ENCODE measurements at regions not wholly inside any gene's neighbourhood (a gene's known extent, or its start where the extent isn't known, plus 50 kb on each side); places are given as distances from the start of the nearest gene placed in this dataset.
"Not testable (repeated sequence)": the region's sequence is repeated elsewhere in the genome, so short reads cannot be mapped to it uniquely, and the experiment has no call there.

DNA sequence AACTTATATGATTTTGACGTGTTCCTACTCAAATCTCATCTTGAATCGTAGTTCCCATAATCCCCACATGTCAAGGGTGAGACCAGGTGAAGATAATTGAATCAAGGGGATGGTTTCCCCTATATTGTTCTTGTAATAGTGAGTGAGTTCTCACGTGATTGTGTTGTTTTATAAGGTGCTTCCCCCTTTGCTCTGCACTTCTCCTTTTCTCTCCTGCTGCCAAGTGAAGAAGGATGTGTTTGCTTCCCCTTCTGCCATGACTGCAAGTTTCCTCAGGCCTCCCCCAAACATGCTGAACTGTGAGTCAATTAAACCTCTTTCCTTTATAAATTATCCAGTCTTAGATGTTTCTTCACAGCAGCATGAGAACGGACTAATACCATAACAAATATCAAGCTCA is 83.2 kb downstream of the MANEA start:
- no peak for DNase-seq

DNA sequence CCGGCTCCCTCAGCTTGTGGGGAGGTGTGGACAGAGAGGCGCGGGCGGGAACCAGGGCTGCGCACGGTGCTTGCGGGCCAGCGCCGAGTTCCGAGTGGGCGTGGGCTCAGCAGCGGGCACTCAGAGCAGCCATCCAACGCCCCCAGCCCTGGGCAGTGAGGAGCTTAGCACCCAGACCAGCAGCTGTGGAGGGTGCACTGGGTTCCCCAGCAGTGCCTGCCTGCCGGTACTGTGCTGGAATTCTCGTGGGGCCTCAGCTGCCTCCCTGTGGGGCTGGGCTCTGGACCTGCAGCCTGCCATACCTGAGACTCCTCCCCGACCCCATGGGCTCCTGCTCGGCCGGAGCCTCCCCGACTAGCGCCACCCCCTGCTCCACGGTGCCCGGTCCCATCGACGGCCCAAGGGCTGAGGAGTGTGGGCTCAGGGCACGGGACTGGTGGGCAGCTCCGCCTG is 92.7 kb downstream of the MANEA start:
- DNase-seq = no peak

DNA sequence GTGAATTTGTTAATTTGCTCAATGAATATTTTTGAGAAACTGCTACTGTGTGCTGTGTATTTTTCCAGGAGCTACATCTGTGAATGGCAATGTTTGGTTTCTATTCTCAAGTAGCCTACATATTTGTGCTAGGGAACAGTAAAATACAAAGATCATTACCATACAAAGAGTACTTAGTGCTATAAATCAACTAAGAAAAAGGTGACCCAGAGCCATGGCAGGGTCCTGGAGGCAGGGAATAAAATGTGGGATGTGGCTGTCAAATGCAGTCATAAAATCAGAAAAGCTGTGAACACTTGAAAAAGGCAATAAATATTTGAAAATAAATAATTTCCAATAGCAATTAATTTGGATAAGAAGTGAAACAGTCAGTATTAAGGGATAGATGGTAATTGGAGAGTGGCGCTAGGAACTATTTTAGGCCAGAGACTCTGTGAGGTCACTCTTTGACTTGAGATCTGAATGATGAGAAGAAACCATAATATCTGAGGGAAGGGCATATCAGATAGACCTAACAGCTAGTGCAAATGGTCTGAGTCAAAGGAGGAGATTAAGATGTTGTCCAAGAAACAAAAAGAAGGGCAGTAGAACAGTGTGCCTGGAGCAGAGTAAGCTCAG is 98.8 kb downstream of the MANEA start:
- DNase-seq = no peak

DNA sequence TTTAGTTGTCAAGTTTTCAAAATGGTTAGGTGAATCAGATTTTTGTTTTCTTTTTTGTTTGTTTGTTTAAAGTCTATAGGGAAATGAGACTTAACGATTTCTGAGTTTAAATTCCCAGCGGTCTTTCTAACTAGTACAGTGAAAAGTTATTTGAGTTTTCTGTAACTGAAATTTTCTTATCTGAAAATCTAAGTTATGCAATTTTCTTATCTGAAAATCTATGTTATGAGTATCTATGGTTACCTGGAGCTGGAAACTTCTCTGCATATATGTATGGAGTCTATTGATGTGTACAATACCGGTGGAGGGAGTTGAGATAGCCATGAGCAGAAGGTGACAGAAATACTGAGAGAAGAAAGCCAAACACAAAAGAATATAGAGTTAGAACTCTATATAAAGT is 102.6 kb downstream of the MANEA start:
- no peak for DNase-seq

GRCh38 chr6:95681736-95682135 is 104.4 kb downstream of the MANEA start:
- no peak for DNase-seq

DNA sequence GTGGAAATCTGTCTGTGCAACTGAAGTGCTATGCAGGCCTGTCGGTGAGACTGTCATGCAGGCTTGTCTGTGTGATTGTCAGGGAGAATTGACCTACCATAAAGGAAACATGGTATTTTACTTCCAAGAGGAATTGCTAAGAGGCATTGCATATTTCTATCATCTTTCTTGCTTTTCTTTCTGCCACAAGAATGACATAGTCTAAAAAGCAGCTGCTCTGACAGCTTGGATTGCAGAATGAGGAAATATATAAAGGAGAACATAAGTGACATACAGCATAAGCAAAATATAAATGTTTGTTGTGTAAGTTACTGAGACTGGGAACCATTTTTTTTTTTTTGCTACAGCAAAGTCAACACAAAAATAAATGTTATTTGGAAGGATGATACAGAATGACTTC is 105.1 kb downstream of the MANEA start:
- no peak for DNase-seq

DNA sequence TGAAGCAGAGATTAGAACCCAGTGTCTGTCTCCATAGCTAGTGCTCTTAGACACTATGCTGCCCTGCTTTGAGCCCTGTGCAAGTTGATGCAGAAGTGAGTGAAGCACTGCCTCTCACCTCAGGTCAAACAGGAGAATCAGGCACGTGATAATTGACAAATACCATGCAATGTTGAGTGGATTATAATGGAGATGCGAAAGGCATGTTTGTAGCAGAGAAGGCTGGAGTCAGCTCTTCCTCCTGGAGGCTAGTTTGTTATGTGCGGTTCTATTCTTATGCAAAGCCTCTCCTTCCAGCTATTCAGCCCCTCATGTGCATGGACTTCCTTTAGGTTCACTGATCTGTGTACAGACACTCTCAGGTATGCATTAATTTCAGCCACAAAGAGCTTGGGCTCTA is 108.5 kb downstream of the MANEA start:
- DNase-seq = no peak

GRCh38 chr6:95686272-95686671 is 108.9 kb downstream of the MANEA start:
- no peak for DNase-seq

DNA sequence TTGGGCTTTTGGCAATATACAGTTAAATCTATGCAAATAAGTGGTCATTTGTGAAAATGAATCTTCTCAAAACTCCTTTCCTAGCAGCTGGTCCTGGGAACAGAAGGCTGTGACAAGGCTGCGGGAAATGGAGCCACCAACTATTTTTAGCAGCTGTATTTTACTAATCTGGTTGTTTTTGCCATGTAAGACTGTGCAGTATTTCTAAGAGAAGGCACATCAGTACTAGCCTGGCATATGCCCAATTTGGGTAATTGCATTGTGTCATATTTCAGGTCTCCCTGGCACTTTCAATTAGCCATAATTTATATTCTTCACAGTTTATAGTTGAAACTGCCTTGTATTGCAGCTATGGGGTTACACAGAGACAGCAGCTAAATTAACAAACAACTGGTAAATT is 109.6 kb downstream of the MANEA start:
- no peak for DNase-seq

- no peak for DNase-seq
Measured at GRCh38 chr6:95687839-95688238, 110.5 kb downstream of the MANEA start.

DNA sequence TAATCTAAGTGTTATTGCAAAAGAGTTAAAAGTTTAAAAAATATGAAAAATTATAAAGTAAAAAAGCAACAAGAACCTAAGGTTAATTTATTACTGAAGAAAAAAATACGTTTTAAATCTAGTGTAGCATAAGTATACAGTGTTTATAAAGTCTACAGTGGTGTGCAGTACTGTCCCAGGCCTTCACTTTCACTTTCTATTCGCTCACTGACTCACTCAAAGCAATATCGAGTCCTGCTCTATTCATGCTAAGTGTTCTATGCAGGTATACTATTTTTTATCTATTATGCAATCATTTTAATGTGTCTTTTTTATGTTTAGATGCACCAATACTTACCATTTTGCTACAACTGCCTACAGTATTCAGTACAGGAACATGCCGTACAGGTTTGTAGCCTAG is 113.0 kb downstream of the MANEA start:
- DNase-seq = peak in 1 of 2 donors; percentile 5

GRCh38 chr6:95693108-95693507 is 115.8 kb downstream of the MANEA start:
- no peak for DNase-seq

- no peak for DNase-seq
Measured at GRCh38 chr6:95698271-95698670, 120.9 kb downstream of the MANEA start.

DNA sequence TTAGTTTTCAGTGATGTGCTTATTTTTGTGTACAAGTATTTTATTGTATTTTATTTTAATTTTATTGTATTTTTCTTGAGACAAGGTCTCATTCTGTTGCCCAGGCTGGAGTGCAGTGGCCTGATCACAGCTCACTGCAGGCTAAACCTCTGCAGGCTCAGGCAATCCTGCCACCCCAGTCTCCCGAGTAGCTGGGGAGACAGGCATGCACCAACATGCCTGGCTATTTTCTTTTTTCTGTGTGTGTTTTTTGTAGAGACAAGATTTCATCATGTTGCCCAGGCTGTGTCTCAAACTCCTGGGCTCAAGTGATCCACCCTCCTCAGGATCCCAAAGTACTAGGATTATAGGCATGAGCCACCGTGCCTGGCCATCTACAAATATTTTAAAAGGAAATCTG is 146.3 kb downstream of the MANEA start:
- no peak for DNase-seq

GRCh38 chr6:95725344-95725743 is 148.0 kb downstream of the MANEA start:
- no peak for DNase-seq

GRCh38 chr6:95740157-95740556 is 162.8 kb downstream of the MANEA start:
- no peak for DNase-seq

- DNase-seq = no peak
Measured at GRCh38 chr6:95741045-95741444, 163.7 kb downstream of the MANEA start.

DNA sequence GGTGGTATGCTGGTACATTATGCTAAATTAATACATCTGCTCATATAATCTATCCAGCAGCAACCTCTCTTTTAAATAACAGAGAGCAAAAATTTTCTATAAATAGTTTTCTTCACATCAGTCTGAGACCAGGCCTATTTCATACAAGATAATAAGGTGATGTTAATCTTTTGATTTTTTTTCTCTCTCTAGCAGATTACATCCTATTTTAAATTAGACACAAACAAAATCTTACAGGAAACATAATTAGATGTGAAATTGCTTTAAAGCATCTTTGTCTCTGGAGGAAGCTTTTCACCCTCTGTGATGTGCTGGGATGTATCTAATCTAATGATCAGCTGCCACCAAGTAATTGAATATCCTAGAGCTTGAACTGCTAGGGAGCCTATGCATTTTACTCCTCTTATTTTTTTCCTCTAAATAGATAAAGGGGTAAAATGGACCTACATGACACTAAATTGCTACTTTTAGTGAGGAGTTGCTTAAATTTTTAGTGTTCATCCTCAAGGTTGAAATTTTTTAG is 165.5 kb downstream of the MANEA start:
- no peak for DNase-seq

- no peak for DNase-seq
Measured at GRCh38 chr6:95743591-95743990, 166.3 kb downstream of the MANEA start.

DNA sequence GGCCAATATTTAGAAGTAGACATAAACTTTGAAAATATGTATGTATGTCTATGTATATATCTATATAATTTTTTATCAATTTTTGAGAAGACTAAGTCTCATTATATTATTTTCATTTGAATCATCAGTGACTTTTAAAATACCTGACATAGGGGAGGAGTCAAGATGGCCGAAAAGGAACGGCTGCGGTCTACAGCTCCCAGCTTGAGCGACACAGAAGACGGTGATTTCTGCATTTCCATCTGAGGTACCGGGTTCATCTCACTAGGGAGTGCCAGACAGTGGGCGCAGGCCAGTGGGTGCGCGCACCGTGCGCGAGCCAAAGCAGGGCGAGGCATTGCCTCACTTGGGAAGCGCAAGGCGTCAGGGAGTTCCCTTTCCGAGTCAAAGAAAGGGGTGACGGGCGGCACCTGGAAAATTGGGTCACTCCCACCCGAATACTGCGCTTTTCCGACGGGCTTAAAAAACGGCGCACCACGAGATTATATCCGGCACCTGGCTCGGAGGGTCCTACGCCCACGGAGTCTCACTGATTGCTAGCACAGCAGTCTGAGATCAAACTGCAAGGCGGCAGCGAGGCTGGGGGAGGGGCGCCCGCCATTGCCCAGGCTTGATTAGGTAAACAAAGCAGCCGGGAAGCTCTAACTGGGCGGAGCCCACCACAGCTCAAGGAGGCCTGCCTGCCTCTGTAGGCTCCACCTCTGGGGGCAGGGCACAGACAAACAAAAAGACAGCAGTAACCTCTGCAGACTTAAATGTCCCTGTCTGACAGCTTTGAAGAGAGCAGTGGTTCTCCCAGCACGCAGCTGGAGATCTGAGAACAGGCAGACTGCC is 181.1 kb downstream of the MANEA start:
- not testable (repeated sequence) for DNase-seq

GRCh38 chr6:95767897-95768463 is 190.6 kb downstream of the MANEA start:
- DNase-seq = no peak

DNA sequence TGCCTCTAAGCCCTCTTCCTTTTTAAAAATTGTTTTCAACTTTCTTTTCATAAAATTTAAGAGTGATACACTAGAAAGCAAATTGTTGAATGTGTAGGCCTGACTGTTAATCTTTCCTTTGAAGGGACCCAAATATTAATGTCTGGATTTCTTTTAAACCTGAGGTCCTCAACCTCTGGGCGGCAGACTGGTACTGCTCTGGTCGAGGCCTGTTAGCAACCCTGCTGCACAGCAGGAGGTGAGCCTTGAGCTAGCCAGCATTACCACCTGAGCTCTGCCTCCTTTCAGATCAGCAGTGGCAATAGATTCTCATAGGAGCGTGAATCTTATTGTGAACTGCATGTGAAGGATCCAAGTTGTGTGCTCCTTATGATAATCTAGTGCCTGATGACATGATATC is 191.2 kb downstream of the MANEA start:
- DNase-seq = no peak

- DNase-seq = no peak
Measured at GRCh38 chr6:95777338-95777737, 200.0 kb downstream of the MANEA start.

- DNase-seq = no peak
Measured at GRCh38 chr6:95780037-95780436, 202.7 kb downstream of the MANEA start.
